ENCODE measurements at regions not wholly inside any gene's neighbourhood (a gene's known extent, or its start where the extent isn't known, plus 50 kb on each side); places are given as distances from the start of the nearest gene placed in this dataset.

GRCh38 chr2:211132573-211132972 is 576.2 kb downstream of the CPS1 start:
- TF ChIP-seq POLR2A (IDR thresholded peaks at IDR 0.05) (no peak), CTCF (IDR thresholded peaks at IDR 0.05) (no peak)

Measured in body of pancreas (tissue), 4 donors.